IMR-90 (cell line): ENCODE measurements at regions not wholly inside any gene's neighbourhood (a gene's known extent, or its start where the extent isn't known, plus 50 kb on each side); places are given as distances from the start of the nearest gene placed in this dataset.

ENCODE experiments used
- ATAC-seq: fragments of 200-7000 bp; cut with Tn5 transposase; 2 replicates; pipeline ENCODE4 v1.9.1; 2020; ENCODE audit warnings: low read depth, mild to moderate bottlenecking, moderate library complexity
- BruUV-seq: library from RNA; stranded (reverse); fragments of 400-500 nt; replicated peaks from 2 replicates; lab custom pipeline; 2021; lab: Mats Ljungman, UMichigan
- CTCF ChIA-PET: fragments of 300-600 bp; formaldehyde crosslinking; extraction: SDS; loops from one replicate; lab custom pipeline; 2021; ENCODE audit warnings: antibody characterized with exemption; lab: Yijun Ruan, JAX
- POLR2A ChIA-PET: fragments of 300-600 bp; sonication (Branson Sonifier 250); formaldehyde crosslinking; loops from one replicate; lab custom pipeline; 2022; ENCODE audit warnings: antibody characterized with exemption; ENCODE audit not compliant: unreplicated experiment; lab: Charles Lee
- DNase-seq: peaks from one replicate; pipeline ENCODE4 v3.0.0; 2013
- H2AFZ ChIP-seq: replicated peaks from 2 replicates; pipeline ENCODE3; 2013; ENCODE audit warnings: low read length, mild to moderate bottlenecking; ENCODE audit not compliant: poor library complexity
- H2AK5ac ChIP-seq: 2 replicates; pipeline ENCODE4 v1.6.1; 2013; ENCODE audit warnings: low read depth, low read length, inconsistent platforms
- H2AK9ac ChIP-seq: replicated peaks from 2 replicates; pipeline ENCODE3; 2013; ENCODE audit warnings: mild to moderate bottlenecking, low read depth, low read length, moderate library complexity; ENCODE audit not compliant: poor library complexity
- H2BK120ac ChIP-seq: 2 replicates; pipeline ENCODE4 v1.6.1; 2013; ENCODE audit warnings: low read depth, low read length, inconsistent platforms
- H2BK15ac ChIP-seq: 3 replicates; pipeline ENCODE4 v1.6.1; 2013; ENCODE audit warnings: low read depth, low read length, inconsistent platforms
- H2BK20ac ChIP-seq: 2 replicates; pipeline ENCODE4 v1.6.1; 2013; ENCODE audit warnings: low read depth, mild to moderate bottlenecking, inconsistent platforms, low read length, moderate library complexity
- H2BK5ac ChIP-seq: 2 replicates; pipeline ENCODE4 v1.6.1; 2013; ENCODE audit warnings: mild to moderate bottlenecking, low read depth, low read length, inconsistent platforms; ENCODE audit not compliant: poor library complexity, severe bottlenecking
- H3K14ac ChIP-seq: replicated peaks from 2 replicates; pipeline ENCODE4 v1.6.1; 2013; ENCODE audit warnings: low read depth, low read length, inconsistent platforms
- H3K18ac ChIP-seq: 2 replicates; pipeline ENCODE4 v1.6.1; 2013; ENCODE audit warnings: low read depth, low read length, control low read depth
- H3K23ac ChIP-seq: 2 replicates; pipeline ENCODE4 v1.6.1; 2013; ENCODE audit warnings: low read depth, low read length, inconsistent platforms
- H3K27ac ChIP-seq: 2 replicates; pipeline ENCODE4 v1.5.1; 2013; ENCODE audit warnings: mild to moderate bottlenecking, control low read depth, low read length; ENCODE audit not compliant: insufficient read depth
- H3K27me3 ChIP-seq: 2 replicates; pipeline ENCODE4 v1.6.1; 2013; ENCODE audit warnings: low read length; ENCODE audit not compliant: control insufficient read depth, insufficient read depth
- H3K36me3 ChIP-seq: 2 replicates; pipeline ENCODE4 v1.6.1; 2013; ENCODE audit warnings: low read length, mixed read lengths; ENCODE audit not compliant: control insufficient read depth, insufficient read depth
- H3K4ac ChIP-seq: 2 replicates; pipeline ENCODE4 v1.6.1; 2013; ENCODE audit warnings: low read depth, low read length, inconsistent platforms
- H3K4me1 ChIP-seq: 2 replicates; pipeline ENCODE4 v1.6.1; 2013; ENCODE audit warnings: low read length, mixed read lengths; ENCODE audit not compliant: control insufficient read depth, insufficient read depth
- H3K4me2 ChIP-seq: 2 replicates; pipeline ENCODE4 v1.6.1; 2013; ENCODE audit warnings: low read depth, mild to moderate bottlenecking, control low read depth, low read length, moderate library complexity
- H3K4me3 ChIP-seq: 2 replicates; pipeline ENCODE4 v1.5.1; 2013; ENCODE audit warnings: low read depth, mild to moderate bottlenecking, control low read depth, low read length, moderate library complexity; ENCODE audit not compliant: insufficient read depth
- H3K56ac ChIP-seq: 2 replicates; pipeline ENCODE4 v1.6.1; 2013; ENCODE audit warnings: low read length, inconsistent platforms; ENCODE audit not compliant: insufficient read depth; ENCODE audit errors: extremely low read depth
- H3K79me1 ChIP-seq, 2 experiments: 2 replicates each; pipeline ENCODE4 v1.6.1; 2013; ENCODE audit warnings: low read length in 2 of 2, inconsistent platforms in 1 of 2, low read depth in 1 of 2
- H3K9ac ChIP-seq: 2 replicates; pipeline ENCODE4 v1.6.1; 2013; ENCODE audit warnings: low read depth, low read length, control low read depth
- H3K9me1 ChIP-seq: 2 replicates; pipeline ENCODE4 v1.6.1; 2013; ENCODE audit warnings: low read length, inconsistent platforms; ENCODE audit not compliant: insufficient read depth
- H3K9me3 ChIP-seq: 2 replicates; pipeline ENCODE4 v1.6.1; 2013; ENCODE audit warnings: low read length; ENCODE audit not compliant: control insufficient read depth, insufficient read depth
- H4K20me1 ChIP-seq: 2 replicates; pipeline ENCODE4 v1.6.1; 2013; ENCODE audit warnings: low read length, inconsistent platforms; ENCODE audit not compliant: insufficient read depth
- H4K5ac ChIP-seq: 2 replicates; pipeline ENCODE4 v1.6.1; 2013; ENCODE audit warnings: mild to moderate bottlenecking, low read depth, low read length, control low read depth
- H4K8ac ChIP-seq, 2 experiments: 2 replicates each; pipeline ENCODE4 v1.6.1; 2013; ENCODE audit warnings: low read depth in 2 of 2, low read length in 2 of 2, control low read depth in 1 of 2, inconsistent platforms in 1 of 2
- H4K91ac ChIP-seq: 2 replicates; pipeline ENCODE4 v1.6.1; 2013; ENCODE audit warnings: low read depth, low read length, inconsistent platforms; ENCODE audit not compliant: insufficient read depth
- BHLHE40 ChIP-seq: fragments of 150-350 bp; IDR thresholded peaks from 2 replicates; pipeline ENCODE4 v1.6.1; 2016; ENCODE audit warnings: mild to moderate bottlenecking, low read depth, low read length
- CEBPB ChIP-seq: IDR thresholded peaks from 2 replicates; pipeline ENCODE4 v1.6.1; 2012; ENCODE audit warnings: low read depth, low read length, improper control_type of control experiment
- CHD1 ChIP-seq: IDR thresholded peaks from 2 replicates; pipeline ENCODE4 v1.6.1; 2012; ENCODE audit warnings: low read depth, low read length, improper control_type of control experiment
- FOS ChIP-seq: fragments of 150-350 bp; IDR thresholded peaks from 2 replicates; pipeline ENCODE4 v1.6.1; 2016; ENCODE audit warnings: low read depth, low read length
- MAFK ChIP-seq: IDR thresholded peaks from 2 replicates; pipeline ENCODE4 v1.6.1; 2012; ENCODE audit warnings: low read depth, low read length, improper control_type of control experiment
- MAZ ChIP-seq: IDR thresholded peaks from 2 replicates; pipeline ENCODE4 v1.6.1; 2012; ENCODE audit warnings: low read depth, mild to moderate bottlenecking, low read length, improper control_type of control experiment, moderate library complexity, borderline replicate concordance
- NFE2L2 ChIP-seq: fragments of 150-350 bp; IDR thresholded peaks from 2 replicates; pipeline ENCODE4 v1.6.1; 2016; ENCODE audit warnings: low read depth, mild to moderate bottlenecking, low read length
- RAD21 ChIP-seq: IDR thresholded peaks from 2 replicates; pipeline ENCODE4 v1.6.1; 2012; ENCODE audit warnings: low read length, improper control_type of control experiment
- RCOR1 ChIP-seq: IDR thresholded peaks from 2 replicates; pipeline ENCODE4 v1.6.1; 2012; ENCODE audit warnings: mild to moderate bottlenecking, low read length, improper control_type of control experiment; ENCODE audit not compliant: insufficient replicate concordance
- RFX5 ChIP-seq: IDR thresholded peaks from 2 replicates; pipeline ENCODE4 v1.8.0; 2012; ENCODE audit warnings: low read depth, mild to moderate bottlenecking, low read length, moderate library complexity
- SMC3 ChIP-seq: fragments of 150-350 bp; IDR thresholded peaks from 2 replicates; pipeline ENCODE4 v1.6.1; 2016; ENCODE audit warnings: low read depth, mild to moderate bottlenecking, antibody characterized with exemption, low read length, moderate library complexity
- USF2 ChIP-seq: fragments of 150-350 bp; IDR thresholded peaks from 2 replicates; pipeline ENCODE4 v1.6.1; 2017; ENCODE audit warnings: mild to moderate bottlenecking, antibody characterized with exemption, low read length, low read depth
- WGBS, 2 experiments: methylation state at CpG; one replicate each; pipeline versions ENCODE4 v1.1.5 to v1.1.7; 2013; ENCODE audit warnings: missing lambda C conversion rate in 2 of 2; ENCODE audit not compliant: insufficient read length in 1 of 2; ENCODE audit errors: extremely low coverage in 2 of 2; 5-methylcytosine and 5-hydroxymethylcytosine counted together
- dilution Hi-C: fragments of 300-500 bp; cut with HindIII; formaldehyde crosslinking; loops from one replicate; pipeline ENCODE4 v1.14.3; 2018; ENCODE audit warnings: low sequenced_read_pairs; ENCODE audit not compliant: unreplicated experiment
- in situ Hi-C: fragments of 300-500 bp; cut with MboI; formaldehyde crosslinking; loops from 3 replicates; pipeline ENCODE4 v1.14.3; 2019; ENCODE audit warnings: low sequenced_read_pairs, inconsistent platforms, mixed read lengths
- intact Hi-C: fragments of 100-400 bp; cut with micrococcal nuclease; formaldehyde crosslinking; loops from 2 replicates; pipeline ENCODE4 v1.10.0; 2022
- TF ChIP-seq, protein P1 (sequence below): fragments of 150-350 bp; IDR thresholded peaks from 2 replicates; pipeline ENCODE4 v1.6.1; 2016; ENCODE audit warnings: low read depth, mild to moderate bottlenecking, low read length, moderate library complexity, borderline replicate concordance

DNA sequence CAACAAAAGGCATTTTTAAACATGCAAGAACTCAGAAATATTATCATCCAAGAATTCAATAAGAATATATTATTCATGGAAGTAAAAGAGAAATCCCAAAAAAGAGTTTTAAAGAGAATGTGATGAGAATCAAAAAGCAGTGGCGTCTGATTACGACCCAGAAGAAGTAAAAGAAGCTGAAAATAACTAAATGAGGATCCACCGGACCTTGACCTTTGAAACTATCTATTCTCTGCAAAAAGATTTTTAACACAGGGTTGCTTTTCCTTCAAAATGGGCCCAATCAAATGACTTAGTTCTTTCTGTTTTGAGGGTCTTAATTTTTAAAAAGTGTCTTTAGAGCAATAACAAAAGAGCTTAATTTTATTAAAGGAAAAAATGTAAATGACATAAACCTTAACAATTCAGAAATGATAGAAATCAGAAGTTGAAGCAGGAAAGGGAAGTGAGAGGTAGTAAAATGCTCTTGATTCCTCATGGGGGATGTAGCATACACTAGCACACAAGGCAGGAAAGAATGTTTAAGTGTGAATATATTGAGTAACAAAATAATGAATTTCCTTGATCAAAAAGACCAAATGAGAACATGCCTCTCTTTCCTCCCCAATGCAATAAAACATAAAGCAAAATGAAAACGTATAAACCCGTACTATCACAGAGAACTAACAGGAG is 223.1 kb upstream of the PRDM1 start:
- H3K27ac ChIP-seq, result no peak overlapping the region
- intact Hi-C loops, result no loop called here
- H3K18ac ChIP-seq, result no peak overlapping the region
- H3K14ac ChIP-seq, result no peak overlapping the region
- H2BK5ac ChIP-seq, result no peak overlapping the region
- no peak overlapping the region for H4K8ac ChIP-seq
- POLR2A ChIA-PET, result no interaction called here
- H3K9me3 ChIP-seq, result no peaks in the 10 kb centered on the region
- H2AK9ac ChIP-seq, result no peak overlapping the region
- TF ChIP-seq CEBPB (no peak), USF2 (no peak), RAD21 (no peak), BHLHE40 (no peak), RCOR1 (no peak), MAFK (no peak), NFE2L2 (no peak), FOS (no peak), SMC3 (no peak), CHD1 (no peak), MAZ (no peak), RFX5 (no peak)
- TF ChIP-seq, protein P1, sequence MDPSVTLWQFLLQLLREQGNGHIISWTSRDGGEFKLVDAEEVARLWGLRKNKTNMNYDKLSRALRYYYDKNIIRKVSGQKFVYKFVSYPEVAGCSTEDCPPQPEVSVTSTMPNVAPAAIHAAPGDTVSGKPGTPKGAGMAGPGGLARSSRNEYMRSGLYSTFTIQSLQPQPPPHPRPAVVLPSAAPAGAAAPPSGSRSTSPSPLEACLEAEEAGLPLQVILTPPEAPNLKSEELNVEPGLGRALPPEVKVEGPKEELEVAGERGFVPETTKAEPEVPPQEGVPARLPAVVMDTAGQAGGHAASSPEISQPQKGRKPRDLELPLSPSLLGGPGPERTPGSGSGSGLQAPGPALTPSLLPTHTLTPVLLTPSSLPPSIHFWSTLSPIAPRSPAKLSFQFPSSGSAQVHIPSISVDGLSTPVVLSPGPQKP, result no peak
- in situ Hi-C loops, result no loop called here
- no peak overlapping the region for H3K9ac ChIP-seq
- no peak overlapping the region for H3K4me2 ChIP-seq
- H2AK5ac ChIP-seq, result no peak overlapping the region
- H3K56ac ChIP-seq, result no peak overlapping the region
- no peak overlapping the region for H4K91ac ChIP-seq
- H3K27me3 ChIP-seq, result no peaks in the 10 kb centered on the region; the same call in 1 of the 2 replicates
- no peak overlapping the region for H2BK20ac ChIP-seq
- no peaks in the 10 kb centered on the region for H3K4me1 ChIP-seq
- no CpG with 5 or more reads among the region's 5 CpGs for WGBS, 2 experiments
- H4K5ac ChIP-seq, result no peak overlapping the region
- H3K36me3 ChIP-seq, result no peaks in the 10 kb centered on the region
- no peak for DNase-seq
- no peaks in the 10 kb centered on the region for H4K20me1 ChIP-seq
- CTCF ChIA-PET, result no interaction called here
- H2BK120ac ChIP-seq, result no peak overlapping the region
- BruUV-seq, result no TSS peak
- no peak overlapping the region for H2AFZ ChIP-seq
- dilution Hi-C loops, result no loop called here
- no peak overlapping the region for H3K4ac ChIP-seq
- no peaks in the 10 kb centered on the region for H3K9me1 ChIP-seq
- ATAC-seq, result no peak
- no peak overlapping the region for H3K23ac ChIP-seq
- no peaks in the 10 kb centered on the region for H3K79me1 ChIP-seq
- H3K4me3 ChIP-seq, result no peak overlapping the region
- H2BK15ac ChIP-seq, result no peak overlapping the region
